Pancreas (tissue), 10 donors: ENCODE measurements at regions not wholly inside any gene's neighbourhood (a gene's known extent, or its start where the extent isn't known, plus 50 kb on each side); places are given as distances from the start of the nearest gene placed in this dataset.

Experiments used
- ATAC-seq, 4 donors: fragments of 200-7000 bp; cut with Tn5 transposase; one replicate each; pipeline versions ENCODE4 v1.8.0 to v1.9.1; 2020; ENCODE audit warnings: mild to moderate bottlenecking in 4 of 4, moderate library complexity in 4 of 4
- DNase-seq, 6 donors: peaks; one replicate each; pipeline ENCODE4 v3.0.0-alpha.2; 2020
- FAIRE-seq: peaks from 2 replicates; lab custom pipeline; 2012; peaks lifted over from hg19 to GRCh38; lab: Jason Lieb, UNC
- H3K27ac ChIP-seq, 4 donors: fragments of 200-600 bp; sonication (generic); 1 replicate in 3 of 4; 2 replicates in 1 of 4; pipeline versions ENCODE4 v1.5.0 to v1.8.0; 2020
- H3K27me3 ChIP-seq, 4 donors: fragments of 200-600 bp; one replicate each; pipeline ENCODE4 v1.8.0; 2021
- H3K36me3 ChIP-seq, 3 donors: fragments of 200-600 bp; sonication (generic) in 1 of 3; one replicate each; pipeline versions ENCODE4 v1.5.0 to v1.8.0; 2020 to 2021
- H3K4me1 ChIP-seq, 3 donors: fragments of 200-600 bp; one replicate each; pipeline ENCODE4 v1.8.0; 2021
- H3K4me3 ChIP-seq, 4 donors: fragments of 200-600 bp; sonication (generic) in 2 of 4; one replicate each; pipeline versions ENCODE4 v1.5.0 to v1.8.0; 2020 to 2021
- H3K9me3 ChIP-seq, 4 donors: fragments of 200-600 bp; one replicate each; pipeline ENCODE4 v1.8.0; 2021
- CTCF ChIP-seq, 4 donors: fragments of 200-600 bp; sonication (generic) in 3 of 4; IDR thresholded peaks; one replicate each; pipeline versions ENCODE4 v1.5.0 to v1.8.0; 2021; ENCODE audit warnings: antibody characterized with exemption in 4 of 4
- WGBS, 2 donors: extraction: QIAGEN DNeasy Blood & Tissue Kit; methylation state at CpG; one replicate each; pipeline ENCODE4 v1.1.7; 2013; 5-methylcytosine and 5-hydroxymethylcytosine counted together
- intact Hi-C, 3 donors: fragments of 100-400 bp; cut with DNase I; formaldehyde crosslinking; loops; one replicate each; pipeline versions ENCODE4 v1.11.1 to v1.14.2; 2022
- donor health status: healthy with polysubstance abuse.
- donor health status: DM: no; HTN: no; CAD: no; lungs with moderate emphysema.
- donor health status: DM: no; HTN: no; CAD: no.
- donor health status: control.
- donor health status: control.
- donor health status: Bipolar disorder and iron deficiency.
- donor health status: DM: yes; HTN: yes; CAD: no.
- donor health status: DM: no; HTN: no; CAD: no.
- donor health status: DM: no; HTN: no; CAD: no.
- donor health status: DM: yes; HTN: yes; CAD: no.

DNA sequence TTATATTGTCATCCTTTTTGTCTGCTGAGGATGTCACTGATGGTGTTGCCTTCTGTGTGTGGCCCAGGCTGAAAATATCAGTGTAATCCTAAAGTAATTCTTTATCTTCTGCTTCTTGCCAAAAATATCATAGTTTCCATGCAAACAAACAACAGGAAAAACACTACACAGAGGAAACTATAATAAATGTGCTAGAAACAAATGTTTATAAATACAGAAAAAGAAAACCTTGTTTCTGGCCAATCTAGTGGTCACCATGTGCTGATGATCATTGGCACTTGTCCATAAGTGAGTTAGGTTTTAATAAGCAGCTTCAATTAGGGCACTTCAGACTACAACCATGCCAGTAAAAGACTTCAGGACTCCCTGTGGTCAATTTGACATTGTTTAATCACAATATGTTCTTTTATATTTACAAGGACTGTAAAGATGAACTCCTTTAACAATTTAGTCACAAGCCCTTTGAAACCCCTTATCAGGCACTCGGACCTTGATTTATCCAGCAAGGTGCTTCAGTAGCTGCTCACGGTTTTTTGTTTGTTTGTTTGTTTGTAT lies 124.8 kb downstream of the TMTC3 start:
- ATAC-seq, result no peak
- Histone ChIP-seq H3K4me1 (no peaks in the 10 kb centered on the region), H3K27me3 (no peaks in the 10 kb centered on the region), H3K9me3 (no peaks in the 10 kb centered on the region), H3K36me3 (no peaks in the 10 kb centered on the region), H3K4me3 (no peak overlapping the region), H3K27ac (no peak overlapping the region)
- WGBS, 2 donors, result 55 to 75% methylated on average over 2 of the region's 2 CpGs
- DNase-seq, result no peak
- no peak for FAIRE-seq
- TF ChIP-seq CTCF (IDR thresholded peaks at IDR 0.05), result no peak
- intact Hi-C loops, result no loop called here

- FAIRE-seq (no peak), ATAC-seq (no peak), DNase-seq (no peak)
- intact Hi-C loops, result no loop called here
- Histone ChIP-seq H3K9me3 (no peaks in the 10 kb centered on the region), H3K4me3 (no peak overlapping the region), H3K27me3 (no peaks in the 10 kb centered on the region), H3K4me1 (no peaks in the 10 kb centered on the region), H3K36me3 (no peaks in the 10 kb centered on the region), H3K27ac (no peak overlapping the region)
- WGBS, 2 donors, result 75 to 90% methylated on average over 2 of the region's 2 CpGs
- TF ChIP-seq CTCF (IDR thresholded peaks at IDR 0.05), result no peak
Observed at GRCh38 chr12:88267630-88268029, 125.5 kb downstream of the TMTC3 start.

- Histone ChIP-seq H3K4me3 (no peak overlapping the region), H3K9me3 (peaks cover 0 to 3% (median 0%) of the 10 kb centered on the region in 4 donors), H3K27me3 (no peaks in the 10 kb centered on the region), H3K4me1 (no peaks in the 10 kb centered on the region), H3K36me3 (no peaks in the 10 kb centered on the region), H3K27ac (no peak overlapping the region)
- intact Hi-C loops, result no loop called here
- DNase-seq, result no peak
- no peak for TF ChIP-seq CTCF (IDR thresholded peaks at IDR 0.05)
- no peak for FAIRE-seq
- no peak for ATAC-seq
- WGBS, 2 donors, result 80 to 83% methylated on average over 4 of the region's 4 CpGs
Observed at GRCh38 chr12:88272456-88272855, 130.3 kb downstream of the TMTC3 start.

DNA sequence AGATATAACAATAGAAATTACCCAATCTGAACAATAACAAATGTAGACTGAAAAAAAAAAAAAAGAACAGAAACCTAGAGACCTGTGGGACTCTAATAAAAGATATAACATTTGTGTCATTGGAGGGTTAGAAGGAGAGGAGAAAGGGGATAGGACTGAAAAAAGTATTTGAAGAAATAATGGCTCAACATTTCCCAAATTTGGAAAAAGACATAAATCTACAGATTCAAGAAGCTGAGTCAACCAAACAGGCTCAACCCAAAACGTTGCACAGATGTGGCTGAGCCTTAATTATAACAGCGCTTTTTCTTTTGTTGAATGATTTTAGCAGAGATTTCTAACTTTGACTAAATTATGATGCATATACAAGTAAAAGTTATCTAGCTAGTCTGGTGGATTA lies 131.3 kb downstream of the TMTC3 start:
- DNase-seq, result no peak

More for the DNA sequence above, 131.3 kb downstream of the TMTC3 start:
- Histone ChIP-seq H3K4me1 (no peaks in the 10 kb centered on the region), H3K27me3 (no peaks in the 10 kb centered on the region), H3K27ac (no peak overlapping the region), H3K9me3 (peaks cover 0 to 3% (median 0%) of the 10 kb centered on the region in 4 donors), H3K4me3 (no peak overlapping the region), H3K36me3 (no peaks in the 10 kb centered on the region)
- no peak for TF ChIP-seq CTCF (IDR thresholded peaks at IDR 0.05)
- WGBS, 2 donors, result 74 to 81% methylated on average over 2 of the region's 2 CpGs
- FAIRE-seq, result no peak
- intact Hi-C loops, result no loop called here
- no peak for ATAC-seq
